HG03565 (cell line): ENCODE measurements at regions not wholly inside any gene's neighbourhood (a gene's known extent, or its start where the extent isn't known, plus 50 kb on each side); places are given as distances from the start of the nearest gene placed in this dataset.

Experiments
- ATAC-seq: cut with Tn5 transposase; IDR thresholded peaks from one replicate; pipeline ENCODE4 v1.9.1; 2021; ENCODE audit warnings: mild to moderate bottlenecking, moderate library complexity; ENCODE audit not compliant: unreplicated experiment

DNA sequence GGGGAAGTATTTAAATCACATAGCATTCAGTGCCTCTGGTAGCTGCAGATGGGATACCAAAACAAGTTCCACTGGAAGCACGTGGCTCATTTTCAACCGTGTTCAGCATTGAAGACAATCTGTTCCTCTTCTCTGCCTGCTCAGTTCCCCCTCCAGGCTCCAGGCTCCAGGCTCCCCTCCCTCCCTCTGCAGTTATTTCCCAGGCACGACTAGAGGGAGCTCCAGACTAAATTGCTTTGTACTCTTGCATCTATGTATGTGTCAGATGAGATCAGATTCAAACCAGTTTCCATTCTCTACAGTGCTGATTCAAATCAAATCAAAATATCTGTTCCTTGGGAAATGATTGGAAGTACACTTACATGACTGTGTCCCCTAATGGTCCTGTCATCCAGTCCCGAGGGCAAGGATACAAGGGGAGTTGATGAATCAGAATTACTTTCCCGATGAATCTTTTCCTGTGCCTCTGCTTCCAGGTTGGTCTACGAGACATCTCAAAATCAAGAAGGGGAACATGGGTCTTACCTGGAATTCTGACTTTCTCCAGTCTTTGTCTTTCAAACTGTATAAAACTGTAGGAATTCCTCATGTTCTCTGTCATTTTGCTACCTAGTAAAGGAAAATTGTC lies 600.5 kb downstream of the EDEM1 start:
- no peak for ATAC-seq

DNA sequence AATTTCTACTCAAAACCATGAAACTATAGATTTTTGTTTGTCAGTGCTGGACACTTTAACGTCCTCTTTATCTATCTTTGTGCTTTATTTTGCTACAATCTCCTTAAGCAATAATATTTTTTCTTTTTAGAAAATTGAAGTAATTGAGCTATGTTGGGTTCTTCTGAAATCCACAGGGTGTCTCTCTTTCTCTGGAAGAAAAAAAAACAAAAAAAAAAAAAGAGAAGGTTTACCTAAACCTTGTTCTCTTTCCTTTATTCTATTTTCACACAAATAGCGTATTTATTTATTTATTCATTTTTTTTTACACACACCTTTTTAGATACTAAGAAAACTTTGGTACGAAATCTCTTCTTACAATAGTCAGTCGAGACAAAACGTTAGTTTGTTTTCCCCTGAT lies 601.0 kb downstream of the EDEM1 start:
- ATAC-seq, result no peak

DNA sequence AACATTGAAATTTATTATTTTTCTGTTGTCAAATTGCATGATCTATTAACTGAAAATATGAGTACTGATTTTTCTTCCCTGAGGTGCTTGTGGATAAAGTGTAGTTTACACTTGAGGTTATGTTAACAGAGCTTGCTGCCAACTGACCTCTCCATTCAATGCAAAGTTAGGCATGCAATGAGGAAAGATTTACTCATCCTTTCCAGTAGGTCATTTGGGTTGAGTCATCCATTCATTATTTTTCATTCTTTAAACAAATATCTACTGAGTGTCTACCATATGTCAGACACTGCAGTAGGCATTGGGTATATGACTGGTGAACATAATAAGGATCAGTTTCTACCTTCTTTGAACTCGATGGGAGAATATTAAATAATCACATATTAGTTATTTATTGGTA lies 604.1 kb downstream of the EDEM1 start:
- ATAC-seq, result no peak

DNA sequence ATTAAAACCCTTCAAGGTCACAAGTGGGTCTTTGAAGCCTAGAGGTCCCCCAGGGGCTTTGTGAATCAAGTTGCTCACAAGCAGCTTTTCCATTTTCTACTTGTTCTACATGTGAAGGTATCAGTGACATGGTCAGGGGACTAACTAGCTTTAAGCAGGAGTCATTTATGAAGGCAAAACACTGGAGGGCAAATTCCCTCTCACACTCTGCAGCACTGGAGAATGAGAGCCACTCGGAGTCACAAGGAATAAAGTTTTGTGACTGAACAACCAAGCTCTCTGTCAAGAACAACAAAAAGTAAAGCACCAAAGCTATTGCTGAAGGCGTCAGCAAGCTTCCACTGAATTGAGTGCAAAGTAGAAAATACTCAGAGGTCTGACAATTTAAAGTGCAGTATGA lies 609.0 kb downstream of the EDEM1 start:
- ATAC-seq, result no peak

DNA sequence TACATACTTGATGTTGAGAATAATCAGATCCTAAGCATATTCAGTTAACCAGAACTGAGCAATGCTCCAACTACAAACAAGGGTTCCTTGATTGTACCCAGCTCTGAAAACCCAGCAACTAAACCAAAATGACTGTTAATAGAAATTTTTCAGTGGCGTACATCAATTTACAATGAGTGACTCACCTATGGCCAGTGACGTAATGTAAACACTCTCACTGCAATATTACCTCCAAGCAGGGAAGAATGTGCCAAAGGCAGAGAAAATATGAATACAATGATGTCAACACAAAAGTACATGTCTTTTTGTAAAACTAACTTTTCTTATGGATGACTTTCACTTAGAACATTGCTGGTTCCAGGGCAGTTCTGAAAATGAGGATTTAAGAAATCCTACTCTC lies 611.3 kb downstream of the EDEM1 start:
- no peak for ATAC-seq

DNA sequence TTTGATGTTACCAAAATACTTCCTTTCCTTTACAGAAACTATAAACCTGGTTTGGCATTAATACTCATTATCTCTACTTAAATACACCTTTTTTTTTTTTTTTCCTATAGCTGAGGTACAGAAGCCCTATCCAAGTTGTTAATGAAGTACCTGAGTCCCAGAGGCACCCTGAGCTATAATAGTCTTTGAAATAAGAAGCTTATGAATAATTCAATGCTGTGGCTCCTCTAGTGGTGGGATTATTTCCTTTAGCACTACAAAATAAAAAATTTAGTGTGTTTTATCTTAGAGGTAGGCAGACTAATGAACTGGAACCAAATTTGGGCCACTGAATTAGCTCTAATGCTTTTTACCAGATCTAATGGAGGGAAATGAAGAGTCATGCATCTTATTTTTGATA lies 611.9 kb downstream of the EDEM1 start:
- no peak for ATAC-seq

DNA sequence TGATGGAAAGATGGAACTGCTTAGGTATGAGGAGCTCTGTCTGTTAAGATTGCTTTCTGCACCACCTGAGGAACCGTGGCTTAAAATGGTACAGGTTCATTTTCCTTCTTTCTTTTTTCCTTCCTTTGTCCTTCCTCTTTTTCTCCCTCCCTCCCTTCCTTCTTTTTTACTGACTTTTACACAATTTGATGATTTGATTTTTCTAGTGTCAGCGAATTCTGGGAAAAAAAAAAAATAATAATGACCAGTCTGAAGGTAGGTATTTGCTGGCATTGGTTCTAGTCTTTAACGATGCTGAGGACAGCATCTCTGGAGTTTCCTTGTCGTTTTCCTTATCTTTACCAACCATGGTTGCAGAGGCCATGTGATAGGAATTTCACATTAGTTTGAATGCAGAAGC lies 613.5 kb downstream of the EDEM1 start:
- ATAC-seq, result no peak

DNA sequence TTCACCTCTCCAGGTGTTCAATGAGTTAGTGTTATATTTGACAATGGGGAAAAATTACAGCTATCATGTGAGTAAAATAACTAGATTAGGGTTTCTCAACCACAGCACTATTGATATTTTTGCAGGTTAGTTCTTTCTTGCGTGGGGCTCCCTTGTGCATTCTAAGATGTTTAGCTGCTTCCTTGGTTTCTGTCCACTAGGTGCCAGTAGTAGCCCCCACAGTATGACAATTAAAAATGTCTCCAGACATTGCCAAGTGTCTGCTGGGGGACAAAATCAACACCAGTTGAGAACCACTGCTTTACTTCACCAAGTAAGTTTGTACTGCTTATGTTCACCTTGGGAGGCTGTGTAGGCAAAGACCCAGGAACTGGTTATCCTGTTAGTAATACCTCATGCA lies 618.7 kb downstream of the EDEM1 start:
- ATAC-seq, result no peak

- no peak for ATAC-seq
These were observed 622.2 kb downstream of the EDEM1 start for GRCh38 chr3:5809586-5810246.

DNA sequence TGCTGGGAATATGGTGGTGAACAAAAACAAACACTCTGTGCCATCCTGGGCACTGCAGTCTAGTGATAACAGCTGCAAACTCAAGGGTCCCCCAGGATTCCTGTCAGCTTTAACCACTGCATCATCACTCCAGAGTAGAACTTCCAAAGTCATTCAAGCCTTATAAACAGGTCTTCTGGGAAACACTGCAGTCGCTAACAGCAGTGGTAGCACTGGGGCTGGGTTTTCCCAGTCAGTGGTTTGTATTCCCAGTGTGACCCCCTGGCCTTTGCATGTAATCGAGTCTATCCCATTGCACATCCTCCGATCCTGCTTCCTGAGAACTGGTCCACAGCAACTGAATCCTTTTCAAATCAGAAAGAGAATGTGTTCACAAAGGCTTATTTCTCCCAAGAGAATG lies 623.5 kb downstream of the EDEM1 start:
- ATAC-seq, result no peak

DNA sequence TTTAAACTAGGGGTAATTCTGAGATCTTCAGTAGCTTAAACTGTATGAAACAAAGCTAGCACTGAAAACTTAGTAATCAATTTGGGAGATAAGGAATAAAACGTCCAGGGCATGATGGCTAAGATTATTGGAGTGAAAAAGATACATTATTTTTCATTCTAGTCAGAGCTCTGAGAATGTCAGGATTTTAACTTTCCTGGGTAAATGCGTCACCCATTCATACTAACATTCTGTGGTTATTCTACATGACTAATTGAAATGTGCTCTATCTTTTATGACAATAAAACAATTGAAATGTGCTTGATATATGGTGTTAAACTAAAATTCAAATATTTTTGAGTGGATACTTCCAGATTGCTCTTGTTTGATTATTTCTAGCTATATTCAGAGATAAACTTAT lies 626.0 kb downstream of the EDEM1 start:
- ATAC-seq, result no peak

DNA sequence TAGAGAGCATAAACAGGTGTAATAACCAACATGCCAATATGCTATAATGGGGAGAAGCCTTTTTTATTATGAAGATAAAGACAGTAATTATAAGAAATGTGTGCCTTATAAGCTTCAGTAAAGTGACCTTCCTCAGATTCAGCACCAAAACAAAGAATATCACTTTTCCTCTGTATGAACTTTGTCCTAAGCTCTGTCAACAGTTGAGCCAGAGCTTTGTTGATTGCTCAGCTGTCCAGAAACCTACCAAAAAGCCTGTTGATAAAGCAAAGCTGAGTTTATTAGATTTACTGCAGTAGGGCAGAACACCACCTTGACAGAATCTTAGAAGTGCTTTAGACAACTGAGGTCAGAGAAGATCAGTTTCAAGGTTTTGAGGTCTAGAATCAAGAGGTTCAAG lies 635.3 kb downstream of the EDEM1 start:
- ATAC-seq, result no peak

DNA sequence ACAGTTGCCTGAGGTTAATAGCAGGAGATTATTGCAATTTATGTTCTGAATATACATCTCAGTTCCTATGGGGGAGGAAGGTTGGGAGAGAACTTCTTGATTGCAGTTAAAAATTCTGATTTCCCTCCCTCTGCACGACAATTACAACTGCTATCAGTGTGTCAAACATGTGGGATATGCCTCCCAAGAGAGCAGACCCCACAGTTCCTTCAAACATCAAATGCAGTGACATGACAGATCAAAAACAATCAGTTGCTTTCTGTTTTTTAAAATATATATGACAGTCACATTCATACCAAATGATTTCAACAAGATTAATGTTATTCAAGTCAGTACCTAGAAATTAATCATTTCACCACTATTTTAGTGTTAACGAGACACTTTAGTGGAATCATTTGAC lies 639.0 kb downstream of the EDEM1 start:
- ATAC-seq, result no peak

GRCh38 chr3:5828251-5828650 lies 640.7 kb downstream of the EDEM1 start:
- no peak for ATAC-seq

GRCh38 chr3:5840056-5840455 lies 652.5 kb downstream of the EDEM1 start:
- no peak for ATAC-seq

DNA sequence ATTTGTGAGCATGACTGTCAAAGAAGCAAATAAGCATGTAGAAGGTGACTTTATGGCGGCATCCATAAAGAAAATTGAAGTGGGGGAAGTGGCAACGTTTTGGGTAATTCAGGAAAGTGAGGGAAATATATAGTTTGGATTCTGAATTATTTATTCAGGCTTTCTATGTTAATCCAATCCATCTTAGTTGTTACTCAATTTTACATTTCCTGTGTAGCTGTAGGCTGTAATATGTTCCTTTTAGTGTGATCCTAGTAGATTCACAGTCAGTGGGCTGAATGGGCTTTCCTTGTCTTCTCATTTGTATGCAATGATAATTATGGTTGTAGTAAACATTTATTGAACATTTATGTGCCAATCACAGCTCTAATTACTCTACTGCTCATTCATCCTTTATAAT lies 654.1 kb downstream of the EDEM1 start:
- ATAC-seq, result no peak

GRCh38 chr3:5846261-5846660 lies 658.8 kb downstream of the EDEM1 start:
- no peak for ATAC-seq

DNA sequence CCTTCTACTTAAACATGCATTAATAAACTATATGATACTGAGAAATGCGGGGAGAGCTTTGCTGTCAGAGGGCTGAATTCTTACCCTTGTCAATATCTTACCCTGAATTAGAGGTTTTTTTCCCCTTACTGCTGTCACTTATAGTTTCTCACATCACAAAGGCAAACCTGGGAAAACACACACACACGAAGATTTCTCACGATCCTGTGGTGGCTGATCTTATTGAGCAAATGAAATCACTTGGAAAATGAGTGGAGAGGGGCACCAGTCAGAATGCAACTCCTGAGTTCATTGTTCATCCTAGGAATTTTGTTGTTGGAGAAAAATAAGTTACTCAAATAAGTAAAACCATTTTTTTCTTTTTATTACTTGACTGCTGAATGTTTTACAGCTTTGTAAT lies 673.6 kb downstream of the EDEM1 start:
- no peak for ATAC-seq

DNA sequence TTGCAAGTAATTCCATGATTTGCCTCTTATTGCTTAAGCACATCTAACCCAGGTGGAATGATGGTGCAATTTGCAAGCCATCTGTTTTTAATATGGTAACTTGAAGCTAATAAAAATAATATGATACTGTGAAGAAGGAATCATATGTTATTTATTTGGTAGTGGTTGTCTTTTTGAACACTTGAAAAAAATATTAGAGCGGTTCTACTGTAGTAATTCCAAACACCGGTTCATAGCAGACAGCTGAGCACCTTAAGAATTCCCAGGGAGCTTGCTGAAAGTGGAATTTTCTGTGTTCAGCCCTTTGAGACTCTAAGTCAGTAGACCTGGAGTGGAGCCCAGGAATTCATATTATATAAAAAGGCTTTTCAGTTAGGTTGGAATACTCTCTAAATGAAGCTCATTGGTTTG lies 687.4 kb downstream of the EDEM1 start:
- ATAC-seq, result no peak

- no peak for ATAC-seq
These were observed 701.3 kb downstream of the EDEM1 start for GRCh38 chr3:5888851-5889250.

DNA sequence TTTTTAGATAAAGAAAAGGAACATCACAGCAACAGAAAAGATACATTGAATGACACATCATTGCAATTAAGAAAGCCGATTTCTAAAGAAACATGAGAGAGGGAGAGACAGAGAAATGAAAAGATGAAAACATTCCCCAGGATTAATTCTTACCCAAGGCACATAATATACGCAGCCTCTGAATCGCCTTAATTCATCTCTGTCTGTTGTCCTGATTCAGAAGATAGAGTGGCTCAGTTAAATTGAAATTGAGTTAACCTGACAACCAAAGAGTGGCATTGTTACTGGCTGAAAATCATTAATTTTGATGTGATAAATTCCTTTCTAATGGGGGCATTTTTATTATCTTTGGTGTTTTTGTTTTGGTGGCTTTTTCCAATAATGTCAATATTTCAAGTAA lies 701.9 kb downstream of the EDEM1 start:
- ATAC-seq, result no peak

GRCh38 chr3:5891711-5892110 lies 704.2 kb downstream of the EDEM1 start:
- no peak for ATAC-seq

DNA sequence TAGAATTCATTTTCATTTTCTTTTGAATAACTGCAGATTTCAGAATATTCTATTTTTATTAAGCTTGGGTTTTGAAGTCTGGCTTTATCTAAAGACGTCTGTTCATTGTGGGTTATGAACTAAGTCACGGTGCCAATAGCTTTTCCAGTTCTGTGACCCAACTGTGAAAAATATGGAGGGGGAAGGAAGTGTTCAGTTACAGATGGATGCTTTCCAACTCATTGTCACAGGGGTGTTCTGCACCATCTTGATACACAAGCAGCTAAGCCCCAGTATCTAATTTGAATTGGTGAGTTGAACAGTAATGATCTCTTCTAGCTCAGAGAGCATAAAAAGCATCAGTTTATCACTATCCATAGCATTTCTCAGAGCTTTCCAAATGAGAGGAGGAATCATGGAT lies 710.6 kb downstream of the EDEM1 start:
- no peak for ATAC-seq
